ENCODE measurements at regions not wholly inside any gene's neighbourhood (a gene's known extent, or its start where the extent isn't known, plus 50 kb on each side); places are given as distances from the start of the nearest gene placed in this dataset.

GRCh38 chr10:83667594-83667993, 471.7 kb upstream of the GHITM start:
- Histone ChIP-seq H3K4me1 (no peaks in the 10 kb centered on the region), H3K9me3 (no peaks in the 10 kb centered on the region), H3K27me3 (no peaks in the 10 kb centered on the region), H3K4me3 (no peak overlapping the region), H3K27ac (no peak overlapping the region), H3K36me3 (no peaks in the 10 kb centered on the region)
- no peak for ATAC-seq
- 83 to 100% methylated on average over 1 of the region's 1 CpG for WGBS, 2 donors (ENCODE audit: low coverage in 1 of 2)
- TF ChIP-seq CTCF (IDR thresholded peaks at IDR 0.05) (no peak), POLR2A (IDR thresholded peaks at IDR 0.05) (no peak), POLR2AphosphoS5 (IDR thresholded peaks at IDR 0.05) (no peak), EP300 (IDR thresholded peaks at IDR 0.05) (no peak)

- no peak overlapping the region for H3K27ac ChIP-seq
- no peaks in the 10 kb centered on the region for H3K4me1 ChIP-seq
- H3K4me3 ChIP-seq = no peak overlapping the region
- H3K9me3 ChIP-seq = no peaks in the 10 kb centered on the region
- WGBS, 2 donors (ENCODE audit: low coverage in 1 of 2) = 59% methylated on average over 2 of the region's 3 CpGs; no CpG with 5 or more reads in 1 of the 2 donors
- no peaks in the 10 kb centered on the region for H3K36me3 ChIP-seq
- no peaks in the 10 kb centered on the region for H3K27me3 ChIP-seq
- ATAC-seq = no peak
- TF ChIP-seq EP300 (IDR thresholded peaks at IDR 0.05) (no peak), POLR2AphosphoS5 (IDR thresholded peaks at IDR 0.05) (no peak), POLR2A (IDR thresholded peaks at IDR 0.05) (no peak), CTCF (IDR thresholded peaks at IDR 0.05) (no peak)
These were observed 466.0 kb upstream of the GHITM start for GRCh38 chr10:83673316-83673715.

GRCh38 chr10:83677795-83678194, 461.5 kb upstream of the GHITM start:
- no peak for ATAC-seq
- Histone ChIP-seq H3K27ac (no peak overlapping the region), H3K4me3 (no peak overlapping the region), H3K9me3 (no peaks in the 10 kb centered on the region), H3K36me3 (no peaks in the 10 kb centered on the region), H3K27me3 (no peaks in the 10 kb centered on the region), H3K4me1 (no peaks in the 10 kb centered on the region)
- no peak for TF ChIP-seq POLR2AphosphoS5 (IDR thresholded peaks at IDR 0.05)
- no peak for TF ChIP-seq EP300 (IDR thresholded peaks at IDR 0.05)
- TF ChIP-seq POLR2A (IDR thresholded peaks at IDR 0.05) = no peak
- TF ChIP-seq CTCF (IDR thresholded peaks at IDR 0.05) = no peak
- WGBS, 2 donors (ENCODE audit: low coverage in 1 of 2) = 19 to 55% methylated on average over 2 to 4 of the region's 4 CpGs

- 71 to 77% methylated on average over 3 of the region's 3 CpGs for WGBS, 2 donors (ENCODE audit: low coverage in 1 of 2)
- H3K4me1 ChIP-seq = no peaks in the 10 kb centered on the region
- H3K4me3 ChIP-seq = no peak overlapping the region
- TF ChIP-seq POLR2A (IDR thresholded peaks at IDR 0.05) = no peak
- TF ChIP-seq EP300 (IDR thresholded peaks at IDR 0.05) = no peak
- TF ChIP-seq POLR2AphosphoS5 (IDR thresholded peaks at IDR 0.05) = no peak
- no peak for TF ChIP-seq CTCF (IDR thresholded peaks at IDR 0.05)
- H3K27me3 ChIP-seq = no peaks in the 10 kb centered on the region
- H3K27ac ChIP-seq = no peak overlapping the region
- no peaks in the 10 kb centered on the region for H3K9me3 ChIP-seq
- ATAC-seq = no peak
- H3K36me3 ChIP-seq = no peaks in the 10 kb centered on the region
These were observed 460.5 kb upstream of the GHITM start for GRCh38 chr10:83678850-83679249.

GRCh38 chr10:83680470-83680891, 458.8 kb upstream of the GHITM start:
- no peak for ATAC-seq
- Histone ChIP-seq H3K9me3 (no peaks in the 10 kb centered on the region), H3K4me3 (no peak overlapping the region), H3K36me3 (no peaks in the 10 kb centered on the region), H3K27ac (no peak overlapping the region), H3K27me3 (no peaks in the 10 kb centered on the region), H3K4me1 (no peaks in the 10 kb centered on the region)
- 58 to 65% methylated on average over 7 of the region's 7 CpGs for WGBS, 2 donors (ENCODE audit: low coverage in 1 of 2)
- no peak for TF ChIP-seq POLR2AphosphoS5 (IDR thresholded peaks at IDR 0.05)
- TF ChIP-seq POLR2A (IDR thresholded peaks at IDR 0.05) = no peak
- no peak for TF ChIP-seq CTCF (IDR thresholded peaks at IDR 0.05)
- TF ChIP-seq EP300 (IDR thresholded peaks at IDR 0.05) = no peak
